Peyer's patch (tissue), 4 donors: ENCODE measurements at regions not wholly inside any gene's neighbourhood (a gene's known extent, or its start where the extent isn't known, plus 50 kb on each side); places are given as distances from the start of the nearest gene placed in this dataset.

Experiments used
- DNase-seq, 3 donors: peaks; one replicate each; pipeline ENCODE4 v3.0.0-alpha.2; 2017 to 2019
- H3K27ac ChIP-seq, 4 donors: fragments of 200-600 bp; sonication (generic); one replicate each; pipeline ENCODE4 v1.5.1; 2016 to 2019
- H3K27me3 ChIP-seq, 2 donors: fragments of 200-600 bp; sonication (generic); one replicate each; pipeline ENCODE4 v1.5.1; 2019
- H3K36me3 ChIP-seq, 3 donors: fragments of 200-600 bp; sonication (generic); one replicate each; pipeline ENCODE4 v1.5.1; 2016 to 2019
- H3K4me1 ChIP-seq, 4 donors: fragments of 200-600 bp; sonication (generic); one replicate each; pipeline ENCODE4 v1.5.1; 2016 to 2019
- H3K4me3 ChIP-seq, 4 donors: fragments of 200-600 bp; sonication (generic); 1 replicate in 3 of 4; 2 replicates in 1 of 4; pipeline ENCODE4 v1.5.1; 2016 to 2019; ENCODE audit warnings: mild to moderate bottlenecking in 1 of 4
- H3K9me3 ChIP-seq, 4 donors: fragments of 200-600 bp; sonication (generic); one replicate each; pipeline ENCODE4 v1.5.1; 2016 to 2019; ENCODE audit warnings: mild to moderate bottlenecking in 1 of 4
- CTCF ChIP-seq, 6 experiments: fragments of 450-650 bp in 4 of 6; fragments of 200-600 bp in 2 of 6; sonication (generic) in 1 of 6; IDR thresholded peaks; one replicate each; pipeline ENCODE4 v1.5.1; 2017 to 2019; ENCODE audit warnings: antibody characterized with exemption in 6 of 6, mild to moderate bottlenecking in 3 of 6, moderate library complexity in 1 of 6
- POLR2A ChIP-seq, 2 donors: fragments of 450-650 bp; IDR thresholded peaks; one replicate each; pipeline ENCODE4 v1.5.1; 2017; ENCODE audit warnings: antibody characterized with exemption in 2 of 2, mild to moderate bottlenecking in 2 of 2, moderate library complexity in 2 of 2

DNA sequence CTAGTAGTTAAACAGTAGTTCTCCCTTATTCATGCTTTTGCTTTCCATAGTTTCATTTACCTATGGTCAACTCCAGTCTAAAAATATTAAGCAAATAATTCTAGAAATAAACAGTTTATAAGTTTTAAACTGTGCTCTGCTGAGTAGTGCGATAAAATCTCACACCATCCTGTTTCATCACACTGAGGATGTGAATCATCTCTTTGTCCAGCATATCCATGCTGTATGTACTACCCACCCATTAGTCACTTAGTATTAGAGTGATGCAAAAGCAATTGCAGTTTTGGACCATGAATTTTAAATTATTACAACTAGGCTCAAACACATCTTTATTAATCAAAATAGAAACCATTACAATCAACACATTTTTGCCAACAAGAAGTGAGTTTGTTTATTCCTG lies 187.4 kb downstream of the TEX13C start:
- TF ChIP-seq POLR2A (IDR thresholded peaks at IDR 0.05) (no peak), CTCF (IDR thresholded peaks at IDR 0.05) (no peak)
- Histone ChIP-seq H3K36me3 (no peaks in the 10 kb centered on the region), H3K4me3 (no peak overlapping the region), H3K27me3 (no peaks in the 10 kb centered on the region), H3K9me3 (no peaks in the 10 kb centered on the region), H3K4me1 (no peaks in the 10 kb centered on the region), H3K27ac (no peak overlapping the region)
- no peak for DNase-seq

- H3K4me1 ChIP-seq, result no peaks in the 10 kb centered on the region
- no peak overlapping the region for H3K4me3 ChIP-seq
- no peak for DNase-seq
- no peaks in the 10 kb centered on the region for H3K9me3 ChIP-seq
- TF ChIP-seq POLR2A (IDR thresholded peaks at IDR 0.05) (no peak), CTCF (IDR thresholded peaks at IDR 0.05) (no peak)
- no peak overlapping the region for H3K27ac ChIP-seq
- H3K27me3 ChIP-seq, result no peaks in the 10 kb centered on the region
- no peaks in the 10 kb centered on the region for H3K36me3 ChIP-seq
Observed at GRCh38 chrX:125520029-125520428, 200.4 kb downstream of the TEX13C start.

DNA sequence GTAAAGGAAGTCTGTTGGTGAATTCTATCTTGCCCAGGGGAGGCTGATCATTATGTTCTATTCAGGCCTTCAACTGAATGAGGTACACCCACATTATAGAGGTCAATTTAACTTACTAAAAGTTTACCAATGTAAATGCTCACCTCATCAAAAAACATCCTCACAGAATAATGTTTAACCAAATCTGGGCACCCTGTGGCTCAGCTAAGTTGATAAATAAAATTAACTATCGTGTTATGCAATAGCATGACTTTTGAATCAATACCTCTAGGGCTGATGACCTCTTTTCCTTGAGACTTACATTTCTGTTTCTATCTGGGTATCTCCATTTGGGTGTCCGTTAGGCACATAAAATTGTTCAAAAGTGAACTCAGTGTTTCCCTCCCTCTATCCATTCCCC lies 203.1 kb downstream of the TEX13C start:
- Histone ChIP-seq H3K27me3 (no peaks in the 10 kb centered on the region), H3K4me1 (no peaks in the 10 kb centered on the region), H3K36me3 (no peaks in the 10 kb centered on the region), H3K9me3 (no peaks in the 10 kb centered on the region), H3K27ac (no peak overlapping the region), H3K4me3 (no peak overlapping the region)
- DNase-seq, result no peak
- no peak for TF ChIP-seq POLR2A (IDR thresholded peaks at IDR 0.05)
- no peak for TF ChIP-seq CTCF (IDR thresholded peaks at IDR 0.05)

GRCh38 chrX:125532411-125533089 lies 212.9 kb downstream of the TEX13C start:
- Histone ChIP-seq H3K27ac (no peak overlapping the region), H3K27me3 (no peaks in the 10 kb centered on the region), H3K4me1 (no peaks in the 10 kb centered on the region), H3K4me3 (no peak overlapping the region), H3K36me3 (no peaks in the 10 kb centered on the region), H3K9me3 (no peaks in the 10 kb centered on the region)
- TF ChIP-seq CTCF (IDR thresholded peaks at IDR 0.05) (no peak), POLR2A (IDR thresholded peaks at IDR 0.05) (no peak)
- DNase-seq, result no peak

GRCh38 chrX:125533352-125533751 lies 213.7 kb downstream of the TEX13C start:
- no peak for DNase-seq
- Histone ChIP-seq H3K27ac (no peak overlapping the region), H3K36me3 (no peaks in the 10 kb centered on the region), H3K4me3 (no peak overlapping the region), H3K9me3 (no peaks in the 10 kb centered on the region), H3K27me3 (no peaks in the 10 kb centered on the region), H3K4me1 (no peaks in the 10 kb centered on the region)
- TF ChIP-seq CTCF (IDR thresholded peaks at IDR 0.05) (no peak), POLR2A (IDR thresholded peaks at IDR 0.05) (no peak)
